Lung (tissue), 11 donors: ENCODE measurements at regions not wholly inside any gene's neighbourhood (a gene's known extent, or its start where the extent isn't known, plus 50 kb on each side); places are given as distances from the start of the nearest gene placed in this dataset.

Experiments
- ATAC-seq: fragments of 200-7000 bp; cut with Tn5 transposase; one replicate; pipeline ENCODE4 v1.9.1; 2020; ENCODE audit warnings: moderate number of reproducible peaks; ENCODE audit not compliant: insufficient read depth, low FRiP score
- DNase-seq, 3 donors: peaks; one replicate each; pipeline ENCODE4 v3.0.0-alpha.2; 2013 to 2017
- H3K27ac ChIP-seq, 2 donors: one replicate each; pipeline ENCODE4 v1.5.1; 2013; ENCODE audit warnings: mild to moderate bottlenecking in 2 of 2, moderate library complexity in 2 of 2, control low read depth in 1 of 2, inconsistent platforms in 1 of 2, low read depth in 1 of 2, low read length in 1 of 2
- H3K27me3 ChIP-seq, 3 donors: one replicate each; pipeline ENCODE4 v1.5.1; 2013; ENCODE audit warnings: low read length in 2 of 3; ENCODE audit not compliant: control insufficient read depth in 3 of 3, insufficient read depth in 3 of 3
- H3K36me3 ChIP-seq, 4 donors: one replicate each; pipeline ENCODE4 v1.5.1; 2013; ENCODE audit warnings: low read length in 4 of 4, mild to moderate bottlenecking in 1 of 4, moderate library complexity in 1 of 4; ENCODE audit not compliant: control insufficient read depth in 4 of 4, insufficient read depth in 4 of 4
- H3K4me1 ChIP-seq, 5 donors: one replicate each; pipeline ENCODE4 v1.5.1; 2013; ENCODE audit warnings: low read length in 5 of 5, mild to moderate bottlenecking in 2 of 5, moderate library complexity in 1 of 5; ENCODE audit not compliant: control insufficient read depth in 5 of 5, insufficient read depth in 5 of 5
- H3K4me3 ChIP-seq: one replicate; pipeline ENCODE4 v1.5.1; 2013; ENCODE audit warnings: mild to moderate bottlenecking, control low read depth, moderate library complexity
- H3K9ac ChIP-seq, 2 donors: one replicate each; pipeline ENCODE4 v1.5.1; 2013; ENCODE audit warnings: low read length in 2 of 2, control low read depth in 1 of 2; ENCODE audit not compliant: insufficient read depth in 1 of 2
- H3K9me3 ChIP-seq, 4 donors: one replicate each; pipeline ENCODE4 v1.5.1; 2013; ENCODE audit warnings: low read length in 3 of 4, mild to moderate bottlenecking in 1 of 4, moderate library complexity in 1 of 4; ENCODE audit not compliant: control insufficient read depth in 4 of 4, insufficient read depth in 3 of 4
- CTCF ChIP-seq: IDR thresholded peaks from 2 replicates; pipeline ENCODE4 v1.5.1; 2012; ENCODE audit warnings: mild to moderate bottlenecking; ENCODE audit errors: control extremely low read depth, extremely low read depth
- WGBS, 2 donors: extraction: QIAGEN DNeasy Blood & Tissue Kit; methylation state at CpG; one replicate each; pipeline ENCODE4 v1.1.7; 2013; 5-methylcytosine and 5-hydroxymethylcytosine counted together
- donor health status: control.
- donor health status: control.
- donor health status: Bipolar disorder and iron deficiency.
- donor health status: healthy.
- donor health status: DM: yes; HTN: yes; CAD: no.

- no peak overlapping the region for H3K27ac ChIP-seq
- ATAC-seq, result no peak
- H3K4me1 ChIP-seq, result no peaks in the 10 kb centered on the region
- no peaks in the 10 kb centered on the region for H3K36me3 ChIP-seq
- TF ChIP-seq CTCF, result no peak
- 83 to 84% methylated on average over 1 of the region's 1 CpG for WGBS, 2 donors
- H3K4me3 ChIP-seq, result no peak overlapping the region
- no peaks in the 10 kb centered on the region for H3K9me3 ChIP-seq
- DNase-seq, result no peak
- H3K27me3 ChIP-seq, result no peaks in the 10 kb centered on the region
- no peak overlapping the region for H3K9ac ChIP-seq
Measured at GRCh38 chr10:108797573-108797972, 1125.7 kb downstream of the XPNPEP1 start.

- Histone ChIP-seq H3K27ac (no peak overlapping the region), H3K4me1 (peaks cover 0 to 2% (median 0%) of the 10 kb centered on the region in 5 donors), H3K27me3 (no peaks in the 10 kb centered on the region), H3K9me3 (no peaks in the 10 kb centered on the region), H3K4me3 (no peak overlapping the region), H3K36me3 (no peaks in the 10 kb centered on the region), H3K9ac (no peak overlapping the region)
- TF ChIP-seq CTCF, result no peak
- ATAC-seq (no peak), DNase-seq (no peak)
- WGBS, 2 donors, result 93% methylated on average over 1 of the region's 1 CpG
Measured at GRCh38 chr10:108791794-108792474, 1131.4 kb downstream of the XPNPEP1 start.

- ATAC-seq (no peak), DNase-seq (no peak)
- H3K4me3 ChIP-seq, result no peak overlapping the region
- no peak overlapping the region for H3K9ac ChIP-seq
- H3K27ac ChIP-seq, result no peak overlapping the region
- H3K9me3 ChIP-seq, result no peaks in the 10 kb centered on the region
- 81 to 92% methylated on average over 4 of the region's 4 CpGs for WGBS, 2 donors
- no peaks in the 10 kb centered on the region for H3K36me3 ChIP-seq
- peaks cover 0 to 2% (median 0%) of the 10 kb centered on the region in 5 donors for H3K4me1 ChIP-seq
- no peaks in the 10 kb centered on the region for H3K27me3 ChIP-seq
- no peak for TF ChIP-seq CTCF
Measured at GRCh38 chr10:108791030-108791429, 1132.3 kb downstream of the XPNPEP1 start.

GRCh38 chr10:108789919-108790318 lies 1133.4 kb downstream of the XPNPEP1 start:
- DNase-seq (no peak), ATAC-seq (no peak)
- H3K9ac ChIP-seq, result no peak overlapping the region
- H3K4me3 ChIP-seq, result no peak overlapping the region
- no peaks in the 10 kb centered on the region for H3K36me3 ChIP-seq
- peaks cover 0 to 2% (median 0%) of the 10 kb centered on the region in 5 donors for H3K4me1 ChIP-seq
- peaks cover 0 to 3% (median 0%) of the 10 kb centered on the region in 4 donors for H3K9me3 ChIP-seq
- WGBS, 2 donors, result 39 to 40% methylated on average over 1 of the region's 1 CpG
- TF ChIP-seq CTCF, result no peak
- H3K27ac ChIP-seq, result no peak overlapping the region
- H3K27me3 ChIP-seq, result no peaks in the 10 kb centered on the region
